Liver (tissue), 8 donors: ENCODE measurements at regions not wholly inside any gene's neighbourhood (a gene's known extent, or its start where the extent isn't known, plus 50 kb on each side); places are given as distances from the start of the nearest gene placed in this dataset.

Experiments used
- DNase-seq: peaks from one replicate; pipeline ENCODE4 v3.0.0-alpha.2; 2017; ENCODE audit warnings: low spot score
- H3K27ac ChIP-seq, 2 donors: one replicate each; pipeline ENCODE4 v1.7.0; 2013; ENCODE audit warnings: inconsistent platforms in 2 of 2, low read length in 2 of 2, control low read depth in 1 of 2, low read depth in 1 of 2, mild to moderate bottlenecking in 1 of 2
- H3K27me3 ChIP-seq, 4 donors: one replicate each; pipeline versions ENCODE4 v1.6.1 to v1.7.0; 2013; ENCODE audit warnings: low read length in 3 of 4, inconsistent platforms in 1 of 4, mild to moderate bottlenecking in 1 of 4, moderate library complexity in 1 of 4; ENCODE audit not compliant: control insufficient read depth in 4 of 4, insufficient read depth in 4 of 4
- H3K36me3 ChIP-seq, 4 donors: one replicate each; pipeline versions ENCODE4 v1.6.1 to v1.7.0; 2013; ENCODE audit warnings: low read length in 3 of 4, mild to moderate bottlenecking in 3 of 4, low read depth in 1 of 4, moderate library complexity in 1 of 4; ENCODE audit not compliant: control insufficient read depth in 4 of 4, insufficient read depth in 3 of 4
- H3K4me1 ChIP-seq, 4 donors: one replicate each; pipeline versions ENCODE4 v1.6.1 to v1.7.0; 2013; ENCODE audit warnings: low read length in 3 of 4, mild to moderate bottlenecking in 3 of 4, moderate library complexity in 1 of 4; ENCODE audit not compliant: control insufficient read depth in 4 of 4, insufficient read depth in 4 of 4
- H3K4me3 ChIP-seq, 3 donors: one replicate each; pipeline versions ENCODE4 v1.6.1 to v1.7.0; 2013; ENCODE audit warnings: low read length in 3 of 3, control low read depth in 1 of 3, low read depth in 1 of 3, mild to moderate bottlenecking in 1 of 3
- H3K9ac ChIP-seq, 2 donors: one replicate each; pipeline ENCODE4 v1.7.0; 2013; ENCODE audit warnings: low read length in 2 of 2, mild to moderate bottlenecking in 2 of 2, moderate library complexity in 2 of 2, control low read depth in 1 of 2, low read depth in 1 of 2
- H3K9me3 ChIP-seq, 4 donors: one replicate each; pipeline versions ENCODE4 v1.6.1 to v1.7.0; 2013; ENCODE audit warnings: low read length in 3 of 4; ENCODE audit not compliant: control insufficient read depth in 4 of 4
- ATF3 ChIP-seq: IDR thresholded peaks from 2 replicates; pipeline ENCODE4 v1.6.1; 2016; ENCODE audit warnings: antibody characterized with exemption
- CTCF ChIP-seq: fragments of 150-350 bp; IDR thresholded peaks from 2 replicates; pipeline ENCODE4 v1.5.1; 2017; ENCODE audit warnings: improper control_type of control experiment, low read depth, low read length; ENCODE audit not compliant: missing input control
- EGR1 ChIP-seq, 2 donors: IDR thresholded peaks; 2 replicates each; pipeline ENCODE4 v1.6.1; 2016 to 2018; ENCODE audit warnings: antibody characterized with exemption in 2 of 2, low read depth in 2 of 2
- FOXA1 ChIP-seq: IDR thresholded peaks from 2 replicates; pipeline ENCODE4 v1.6.1; 2016; ENCODE audit warnings: antibody characterized with exemption
- FOXA2 ChIP-seq: IDR thresholded peaks from 2 replicates; pipeline ENCODE4 v1.6.1; 2016; ENCODE audit warnings: antibody characterized with exemption
- GABPA ChIP-seq, 2 donors: IDR thresholded peaks in 1 of 2; conservative IDR thresholded peaks in 1 of 2; 2 replicates each; pipeline ENCODE4 v1.6.1; 2016; ENCODE audit warnings: antibody characterized with exemption in 2 of 2, mild to moderate bottlenecking in 1 of 2, moderate library complexity in 1 of 2
- HNF4A ChIP-seq, 2 donors: conservative IDR thresholded peaks; 2 replicates each; pipeline ENCODE4 v1.6.1; 2016; ENCODE audit warnings: antibody characterized with exemption in 2 of 2, mild to moderate bottlenecking in 2 of 2
- HNF4G ChIP-seq: IDR thresholded peaks from 2 replicates; pipeline ENCODE4 v1.6.1; 2016; ENCODE audit warnings: antibody characterized with exemption
- JUND ChIP-seq, 2 donors: IDR thresholded peaks; 2 replicates each; pipeline ENCODE4 v1.6.1; 2016; ENCODE audit warnings: antibody characterized with exemption in 2 of 2
- MAX ChIP-seq: IDR thresholded peaks from 2 replicates; pipeline ENCODE4 v1.6.1; 2016; ENCODE audit warnings: antibody characterized with exemption
- NR2F2 ChIP-seq: IDR thresholded peaks from 2 replicates; pipeline ENCODE4 v1.6.1; 2016; ENCODE audit warnings: antibody characterized with exemption
- RAD21 ChIP-seq, 2 donors: IDR thresholded peaks; 2 replicates each; pipeline ENCODE4 v1.6.1; 2016; ENCODE audit warnings: antibody characterized with exemption in 2 of 2, mild to moderate bottlenecking in 2 of 2
- REST ChIP-seq: IDR thresholded peaks from 2 replicates; pipeline ENCODE4 v1.6.1; 2016; ENCODE audit warnings: antibody characterized with exemption, mild to moderate bottlenecking
- RXRA ChIP-seq, 2 donors: IDR thresholded peaks; 2 replicates each; pipeline ENCODE4 v1.6.1; 2017 to 2018; ENCODE audit warnings: antibody characterized with exemption in 2 of 2, mild to moderate bottlenecking in 1 of 2
- SP1 ChIP-seq: IDR thresholded peaks from 2 replicates; pipeline ENCODE4 v1.6.1; 2018; ENCODE audit warnings: antibody characterized with exemption, mild to moderate bottlenecking
- TAF1 ChIP-seq: conservative IDR thresholded peaks from 2 replicates; pipeline ENCODE4 v1.6.1; 2016; ENCODE audit warnings: antibody characterized with exemption, mild to moderate bottlenecking
- YY1 ChIP-seq: IDR thresholded peaks from 2 replicates; pipeline ENCODE4 v1.6.1; 2016; ENCODE audit warnings: antibody characterized with exemption, mild to moderate bottlenecking
- ZBTB33 ChIP-seq: IDR thresholded peaks from 2 replicates; pipeline ENCODE4 v1.6.1; 2016; ENCODE audit warnings: antibody characterized with exemption
- WGBS: extraction: QIAGEN DNeasy Blood & Tissue Kit; methylation state at CpG from one replicate; pipeline ENCODE4 v1.1.7; 2013; 5-methylcytosine and 5-hydroxymethylcytosine counted together
- donor health status: healthy.
- donor health status: healthy.
- donor health status: healthy.
- donor health status: healthy.
- donor health status: healthy.

GRCh38 chr10:23556727-23557440 is 118.0 kb downstream of the OTUD1 start:
- Histone ChIP-seq H3K9ac (no peak overlapping the region), H3K4me3 (no peak overlapping the region), H3K27me3 (no peaks in the 10 kb centered on the region), H3K4me1 (peaks cover 2 to 18% (median 4%) of the 10 kb centered on the region in 4 donors), H3K36me3 (no peaks in the 10 kb centered on the region), H3K27ac (no peak overlapping the region), H3K9me3 (peaks cover 0 to 3% (median under 1%) of the 10 kb centered on the region in 4 donors)
- no peak for TF ChIP-seq REST
- TF ChIP-seq MAX: no peak
- no peak for TF ChIP-seq TAF1
- no peak for TF ChIP-seq JUND (IDR thresholded peaks at IDR 0.05)
- no peak for TF ChIP-seq FOXA2
- no peak for TF ChIP-seq RXRA (IDR thresholded peaks at IDR 0.05)
- TF ChIP-seq HNF4G: no peak
- TF ChIP-seq FOXA1: no peak
- no peak for TF ChIP-seq NR2F2
- no peak for TF ChIP-seq ATF3
- no peak for TF ChIP-seq RAD21 (IDR thresholded peaks at IDR 0.05)
- TF ChIP-seq EGR1 (IDR thresholded peaks at IDR 0.05; ENCODE audit: low read depth in 2 of 2): no peak
- no peak for TF ChIP-seq CTCF
- TF ChIP-seq YY1: no peak
- TF ChIP-seq GABPA (IDR thresholded peaks at IDR 0.05 in 1 of 2, conservative IDR thresholded peaks at IDR 0.05 in 1 of 2): no peak
- 86% methylated on average over 5 of the region's 5 CpGs for WGBS
- DNase-seq: no peak

- peaks cover 2 to 14% (median 4%) of the 10 kb centered on the region in 4 donors for H3K4me1 ChIP-seq
- no peak for DNase-seq
- peaks cover 0 to 5% (median 3%) of the 10 kb centered on the region in 4 donors for H3K9me3 ChIP-seq
- 90% methylated on average over 4 of the region's 4 CpGs for WGBS
- H3K27ac ChIP-seq: no peak overlapping the region
- H3K36me3 ChIP-seq: no peaks in the 10 kb centered on the region
- H3K4me3 ChIP-seq: no peak overlapping the region
- no peak overlapping the region for H3K9ac ChIP-seq
- H3K27me3 ChIP-seq: no peaks in the 10 kb centered on the region
- TF ChIP-seq HNF4G: no peak
- TF ChIP-seq RXRA (IDR thresholded peaks at IDR 0.05): no peak
- TF ChIP-seq FOXA1: no peak
- TF ChIP-seq MAX: no peak
- no peak for TF ChIP-seq JUND (IDR thresholded peaks at IDR 0.05)
- no peak for TF ChIP-seq SP1
- no peak for TF ChIP-seq EGR1 (IDR thresholded peaks at IDR 0.05; ENCODE audit: low read depth in 2 of 2)
- no peak for TF ChIP-seq HNF4A (conservative IDR thresholded peaks at IDR 0.05)
- TF ChIP-seq ZBTB33: no peak
- no peak for TF ChIP-seq YY1
- no peak for TF ChIP-seq REST
These were observed 118.9 kb downstream of the OTUD1 start for GRCh38 chr10:23557777-23558176.
